Suppressor macrophage treated with lipopolysaccharide for 1 hour (primary cell): ENCODE measurements at regions not wholly inside any gene's neighbourhood (a gene's known extent, or its start where the extent isn't known, plus 50 kb on each side); places are given as distances from the start of the nearest gene placed in this dataset.
"Not testable (repeated sequence)": the region's sequence is repeated elsewhere in the genome, so short reads cannot be mapped to it uniquely, and the experiment has no call there.

ENCODE experiments used
- DNase-seq, 3 donors: peaks; one replicate each; pipeline ENCODE4 v3.0.0-alpha.2; 2020 to 2022

DNA sequence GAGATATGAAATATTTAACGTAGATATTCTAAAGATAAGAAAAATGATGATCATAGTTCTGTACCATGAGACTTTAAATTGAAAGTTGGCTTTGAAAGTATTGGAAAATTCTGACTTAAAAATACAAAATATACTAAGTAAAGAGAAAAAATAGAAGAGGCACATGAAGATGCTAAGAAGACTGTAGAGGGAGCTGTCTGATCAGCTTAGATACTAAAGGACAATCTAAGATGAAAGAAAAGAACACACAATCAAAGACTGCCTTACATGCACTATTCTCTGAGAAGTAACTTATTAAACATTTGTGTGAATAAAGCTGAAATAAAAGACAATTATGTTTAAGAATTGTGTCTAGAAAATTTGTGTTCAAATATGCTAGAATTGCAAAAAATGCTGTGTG, 55.1 kb downstream of the RBMXL2 start:
- DNase-seq = peak in 2 of 3 donors; percentile 15 to 28

- not testable (repeated sequence) for DNase-seq
Measured at GRCh38 chr11:7150104-7150503, 61.3 kb downstream of the RBMXL2 start.

GRCh38 chr11:7154881-7155361, 66.1 kb downstream of the RBMXL2 start:
- peak; percentile 70 to 84 (median 72) for DNase-seq

GRCh38 chr11:7160814-7161489, 72.2 kb downstream of the RBMXL2 start:
- DNase-seq = no peak

- DNase-seq = no peak
Measured at GRCh38 chr11:7165911-7166310, 77.1 kb downstream of the RBMXL2 start.

GRCh38 chr11:7167976-7168740, 79.4 kb downstream of the RBMXL2 start:
- DNase-seq = no peak

DNA sequence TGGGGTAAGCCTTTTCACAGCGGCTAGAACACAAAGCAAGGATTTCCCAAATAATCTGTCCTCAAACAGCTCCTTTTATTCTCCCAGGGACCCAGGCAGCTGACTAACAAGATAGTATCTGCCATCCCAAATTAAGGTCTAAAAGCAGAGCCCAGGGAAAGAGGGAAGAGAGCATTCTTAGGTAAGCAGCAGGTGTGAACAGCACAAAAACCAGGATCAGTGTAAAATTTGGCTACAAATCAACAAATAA, 79.9 kb downstream of the RBMXL2 start:
- no peak for DNase-seq

DNA sequence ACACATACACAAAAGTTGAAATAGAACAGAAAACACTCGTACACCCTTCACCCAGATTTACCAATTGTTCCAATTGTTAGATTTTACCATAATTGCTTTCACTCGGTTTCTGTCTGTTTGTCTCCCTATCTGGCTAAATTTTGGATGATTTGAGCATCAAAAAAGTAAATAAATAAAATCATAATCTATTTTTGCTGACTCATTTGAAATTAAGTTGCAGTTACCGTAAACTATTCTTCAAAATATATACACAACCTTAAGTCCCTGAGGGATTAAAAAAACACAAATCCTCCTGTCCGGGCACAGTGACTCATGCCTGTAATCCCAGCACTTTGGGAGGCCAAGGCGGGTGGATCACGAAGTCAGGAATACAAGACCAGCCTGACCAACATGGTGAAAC, 81.3 kb upstream of the SYT9 start:
- no peak for DNase-seq

DNA sequence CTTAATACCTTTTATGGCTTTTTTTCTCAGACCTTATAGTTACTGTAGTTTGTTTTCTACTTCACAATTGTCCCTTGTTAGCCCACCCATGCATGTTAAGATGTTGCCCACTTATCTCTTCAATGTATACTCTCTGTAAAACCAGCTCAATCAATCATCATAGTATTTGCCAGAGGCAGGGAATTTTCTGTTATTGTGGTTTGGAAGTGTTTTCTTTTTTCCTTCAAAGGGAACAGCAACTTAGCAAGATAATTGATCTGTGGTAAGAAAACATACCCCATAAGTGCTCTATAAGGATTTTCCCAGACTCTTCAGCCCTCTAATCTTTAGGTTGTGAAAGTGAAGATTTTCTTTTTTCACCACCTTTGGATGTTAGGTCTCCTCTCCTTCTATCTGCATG, 76.7 kb upstream of the SYT9 start:
- no peak for DNase-seq

DNA sequence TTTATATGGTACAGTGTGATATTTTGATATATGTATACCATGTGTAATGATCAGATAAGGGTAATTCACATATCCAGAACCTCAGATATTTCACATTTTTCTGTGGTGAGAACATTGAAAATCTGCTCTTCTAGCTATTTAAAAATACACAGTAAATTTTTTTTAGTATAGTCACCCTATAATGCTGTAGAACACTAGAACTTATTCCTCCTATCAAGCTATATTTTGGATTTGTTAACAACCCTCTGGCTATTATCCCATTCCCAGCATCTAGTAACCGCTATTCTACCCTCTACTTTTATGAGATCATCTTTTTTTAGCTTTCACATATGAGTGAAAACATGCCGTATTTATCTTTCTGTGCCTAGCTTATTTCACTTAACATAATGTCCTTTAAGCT, 65.5 kb upstream of the SYT9 start:
- DNase-seq = no peak

DNA sequence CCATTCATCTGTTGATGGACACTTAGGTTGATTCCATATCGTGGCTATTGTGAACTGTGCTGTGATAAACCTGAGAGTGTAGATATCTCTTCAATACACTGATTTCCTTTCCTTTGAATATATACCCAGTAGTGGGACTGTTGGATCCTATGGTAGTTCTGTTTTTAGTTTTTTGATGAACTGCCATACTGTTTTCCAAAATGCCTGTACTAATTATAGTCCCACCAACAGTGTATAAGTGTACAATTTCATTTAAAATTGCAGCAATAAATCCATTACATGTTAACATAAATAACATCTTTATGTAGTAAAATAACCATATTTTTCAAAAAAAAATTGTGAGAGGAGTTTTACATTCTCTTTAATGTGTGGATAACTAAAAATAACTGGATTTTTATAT, 65.0 kb upstream of the SYT9 start:
- DNase-seq = no peak

- DNase-seq = not testable (repeated sequence)
Measured at GRCh38 chr11:7192785-7193184, 58.9 kb upstream of the SYT9 start.

GRCh38 chr11:7196396-7197146, 55.1 kb upstream of the SYT9 start:
- DNase-seq = no peak

- no peak for DNase-seq
Measured at GRCh38 chr11:7197469-7197868, 54.2 kb upstream of the SYT9 start.
